ENCODE measurements at regions not wholly inside any gene's neighbourhood (a gene's known extent, or its start where the extent isn't known, plus 50 kb on each side); places are given as distances from the start of the nearest gene placed in this dataset.

- no peak overlapping the region for H3K4me2 ChIP-seq (ENCODE audit: insufficient read depth in 1 of 2, low read depth in 2 of 2, low read length in 2 of 2)
- no peaks in the 10 kb centered on the region for H3K27me3 ChIP-seq (replicated peaks in 1 of 4; ENCODE audit: control insufficient read depth in 3 of 4, extremely low read depth in 1 of 4, insufficient read depth in 3 of 4, low read length in 3 of 4)
- H3K9me3 ChIP-seq (ENCODE audit: insufficient read depth in 2 of 2, low read depth in 1 of 2, low read length in 1 of 2) = no peaks in the 10 kb centered on the region
- H3K4me3 ChIP-seq (ENCODE audit: extremely low read depth in 1 of 4, insufficient read depth in 2 of 4, low read depth in 3 of 4, low read length in 4 of 4) = no peak overlapping the region
- no peak overlapping the region for H4K91ac ChIP-seq (replicated peaks; ENCODE audit: insufficient read length, low read length)
- peaks cover 0 to 3% (median 1%) of the 10 kb centered on the region in 4 experiments; a peak in 4 of 7 replicates for H3K4me1 ChIP-seq (replicated peaks in 1 of 4; ENCODE audit: control insufficient read depth in 3 of 4, insufficient read depth in 4 of 4, low read length in 3 of 4)
- POLR2A ChIA-PET (ENCODE audit: partially characterized antibody) = no interaction called here
- no peak overlapping the region for H2AK5ac ChIP-seq (ENCODE audit: low read depth, low read length)
- H3K36me3 ChIP-seq (ENCODE audit: control insufficient read depth in 2 of 4, insufficient read depth in 4 of 4, low read length in 3 of 4) = no peaks in the 10 kb centered on the region
- no peak overlapping the region for H3K14ac ChIP-seq (ENCODE audit: insufficient read length)
- H4K5ac ChIP-seq (ENCODE audit: insufficient read length, low read depth, low read length) = no peak overlapping the region
- H2BK5ac ChIP-seq (ENCODE audit: low read depth, low read length) = no peak overlapping the region
- 80% methylated on average over 5 of the region's 6 CpGs; no CpG with 5 or more reads in 1 of the 2 experiments for WGBS, 2 experiments (ENCODE audit: extremely low coverage in 1 of 2, insufficient coverage in 1 of 2, insufficient read length in 1 of 2, insufficient replicate concordance in 2 of 2, low coverage in 1 of 2, low lambda C conversion rate in 2 of 2, missing lambda C conversion rate in 1 of 2)
- FAIRE-seq = no peak
- no peak overlapping the region for H2BK15ac ChIP-seq (ENCODE audit: low read length)
- no peak overlapping the region for H3K18ac ChIP-seq (ENCODE audit: extremely low read depth, low read length)
- peaks cover 9% of the 10 kb centered on the region for H3K23me2 ChIP-seq (ENCODE audit: low read depth, low read length)
- CTCF ChIA-PET (ENCODE audit: partially characterized antibody) = interaction anchor here (1.0 to 2.0 kb wide), 3 partner anchors 18 to 216 kb away, joined by 3 to 7 read pairs (median 4); no protein-coding TSS in a partner anchor
- H2AFZ ChIP-seq (ENCODE audit: low read length) = no peak overlapping the region
- no peak overlapping the region for H3K23ac ChIP-seq (ENCODE audit: insufficient read length)
- no peak overlapping the region for H3K27ac ChIP-seq (ENCODE audit: low read depth, low read length)
- no peak for DNase-seq (ENCODE audit: low read depth in 1 of 2, low spot score in 2 of 2)
- H4K8ac ChIP-seq (ENCODE audit: extremely low read depth, insufficient read depth, low read length) = no peak overlapping the region
- no peaks in the 10 kb centered on the region for H3K79me2 ChIP-seq (ENCODE audit: control insufficient read depth in 1 of 2, insufficient read depth in 2 of 2, low read length in 2 of 2)
- no peak overlapping the region for H2BK20ac ChIP-seq (ENCODE audit: low read length)
- no peaks in the 10 kb centered on the region for H3K79me1 ChIP-seq (ENCODE audit: low read depth, low read length)
- no peak overlapping the region for H2BK120ac ChIP-seq (replicated peaks; ENCODE audit: low read depth, low read length)
- no peak overlapping the region for H3K4ac ChIP-seq (replicated peaks; ENCODE audit: insufficient read length, low read depth, low read length)
- H3K56ac ChIP-seq (replicated peaks; ENCODE audit: insufficient read length, low read depth, low read length) = no peak overlapping the region
- no peak overlapping the region for H3K9ac ChIP-seq (replicated peaks in 1 of 4; ENCODE audit: extremely low read depth in 1 of 4, low read depth in 3 of 4, low read length in 3 of 4)
- peaks cover 0 to 3% of the 10 kb centered on the region in 2 experiments for H4K20me1 ChIP-seq (replicated peaks in 1 of 2; ENCODE audit: control insufficient read depth in 1 of 2, insufficient read depth in 2 of 2, low read length in 2 of 2)
- H2BK12ac ChIP-seq (ENCODE audit: low read depth, low read length) = no peak overlapping the region
- TF ChIP-seq ASH2L (IDR thresholded peaks at IDR 0.05; ENCODE audit: low read length) (no peak), YY1 (IDR thresholded peaks at IDR 0.05; ENCODE audit: low read depth, low read length) (no peak), POU5F1 (IDR thresholded peaks at IDR 0.05; ENCODE audit: low read depth, low read length) (no peak), GTF2F1 (IDR thresholded peaks at IDR 0.05; ENCODE audit: borderline replicate concordance, low read depth, low read length) (no peak), BACH1 (IDR thresholded peaks at IDR 0.05; ENCODE audit: low read length) (no peak), KDM5A (IDR thresholded peaks at IDR 0.05; ENCODE audit: low read length) (no peak), TAF1 (IDR thresholded peaks at IDR 0.05; ENCODE audit: low read depth, low read length) (no peak), CREB1 (IDR thresholded peaks at IDR 0.05) (no peak), SP1 (IDR thresholded peaks at IDR 0.05; ENCODE audit: low read depth, low read length) (no peak), SRF (IDR thresholded peaks at IDR 0.05; ENCODE audit: low read depth, low read length) (no peak), MAFK (IDR thresholded peaks at IDR 0.05; ENCODE audit: low read depth, low read length) (no peak), BCL11A (IDR thresholded peaks at IDR 0.05; ENCODE audit: low read depth in 2 of 2, low read length in 2 of 2) (no peak)
Observed at GRCh38 chr12:127239781-127240180, 1027.2 kb upstream of the TMEM132C start.
